NOMO-1 treated with DMSO at 0.1 percent for 48 hours (cell line): ENCODE measurements at regions not wholly inside any gene's neighbourhood (a gene's known extent, or its start where the extent isn't known, plus 50 kb on each side); places are given as distances from the start of the nearest gene placed in this dataset.

ENCODE experiments used
- DNase-seq: peaks from one replicate; lab custom pipeline; 2025; ENCODE audit not compliant: unreplicated experiment; lab: John Stamatoyannopoulos, UW

GRCh38 chr16:54632322-54633220 lies 298.1 kb upstream of the IRX5 start:
- DNase-seq = no peak

- DNase-seq = no peak
Measured at GRCh38 chr16:54631782-54632181, 298.9 kb upstream of the IRX5 start.

DNA sequence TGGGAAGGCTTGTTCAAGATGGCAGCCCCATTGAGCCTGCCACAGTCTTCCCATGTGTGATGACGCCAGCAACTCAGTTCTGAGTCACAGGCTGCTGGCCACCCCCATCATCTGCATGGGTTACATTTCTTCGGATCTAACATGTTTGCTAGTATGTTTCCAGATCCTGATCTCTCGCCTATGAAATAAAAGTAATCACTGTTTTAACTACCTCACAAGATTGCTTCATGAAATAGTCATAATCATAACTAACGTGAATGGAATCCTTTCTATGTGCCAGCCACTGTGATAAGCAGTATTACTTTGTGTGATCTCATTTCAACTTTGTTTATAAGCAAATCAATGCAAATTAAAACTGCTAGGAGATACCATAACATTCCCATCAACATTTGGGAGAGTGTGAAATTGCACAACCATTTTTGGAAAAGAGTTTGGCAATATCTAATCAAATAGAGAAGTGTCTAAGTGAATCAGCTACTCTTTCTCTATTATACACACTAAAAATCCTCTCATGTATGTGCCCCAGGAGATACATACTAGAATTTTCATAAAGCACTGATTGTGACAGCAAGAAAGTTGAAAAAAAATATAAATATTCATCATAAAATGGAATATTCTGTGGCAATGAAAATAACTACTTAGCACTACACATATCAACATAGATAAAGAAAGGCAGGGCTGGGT lies 300.2 kb upstream of the IRX5 start:
- no peak for DNase-seq

DNA sequence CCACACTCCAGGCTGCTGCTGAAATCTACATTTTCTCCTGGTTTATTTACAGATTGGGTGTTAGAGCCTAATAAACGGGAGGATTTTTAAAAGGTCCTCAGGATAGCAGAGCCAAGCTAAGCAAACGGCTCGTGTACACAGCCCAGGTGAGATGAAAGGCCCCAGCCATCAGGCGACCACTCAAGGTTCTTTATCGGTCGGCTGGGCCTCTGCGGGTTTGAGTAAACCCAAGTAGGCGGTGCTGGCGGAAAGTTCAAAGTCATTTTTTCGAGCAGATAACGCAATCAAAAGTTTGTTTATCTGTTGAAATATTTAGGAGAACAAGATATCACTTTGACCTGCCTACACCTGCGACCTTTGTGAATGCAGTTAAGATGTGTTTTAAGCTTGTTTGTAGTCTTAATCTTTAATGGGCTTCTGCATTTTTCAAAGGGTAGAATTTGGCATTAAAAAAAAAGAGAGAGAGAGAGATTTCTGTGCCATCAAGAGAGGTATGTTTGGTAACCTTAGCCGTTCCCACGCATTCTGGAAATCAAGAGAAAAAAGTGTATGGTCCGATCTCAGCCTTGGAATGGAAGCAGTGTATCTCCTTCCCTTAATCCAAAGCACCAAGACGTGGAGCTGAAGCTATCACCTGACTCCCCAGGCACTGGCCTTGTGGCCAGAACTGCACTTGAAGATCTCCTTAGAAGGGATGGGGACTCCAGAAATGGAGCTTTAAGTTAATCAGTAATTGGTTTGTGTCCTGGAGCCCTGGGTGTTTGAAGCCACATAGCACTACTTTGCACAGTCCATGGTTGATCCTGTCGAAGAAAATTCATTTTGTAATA lies 301.7 kb upstream of the IRX5 start:
- DNase-seq = no peak

GRCh38 chr16:54627616-54628015 lies 303.0 kb upstream of the IRX5 start:
- no peak for DNase-seq

- no peak for DNase-seq
Measured at GRCh38 chr16:54623636-54624035, 307.0 kb upstream of the IRX5 start.

DNA sequence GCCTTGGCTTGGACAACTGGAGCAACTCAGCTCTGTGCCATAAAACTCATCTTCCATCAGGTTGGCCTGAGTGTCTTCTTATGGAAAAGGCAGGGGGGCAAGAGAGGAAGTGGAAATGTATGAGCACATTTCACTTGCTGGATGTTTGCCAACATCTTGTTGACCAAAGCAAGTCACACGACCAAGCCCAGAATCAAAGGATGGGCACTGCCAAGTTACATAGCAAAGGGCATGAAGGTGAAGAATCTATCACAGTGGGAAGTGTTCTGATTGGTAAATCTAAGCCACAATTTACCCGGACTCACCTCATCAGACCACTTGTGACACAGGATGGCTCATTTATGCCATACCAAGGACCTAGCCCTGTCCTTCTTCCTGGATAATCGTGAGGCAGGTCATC lies 310.5 kb upstream of the IRX5 start:
- DNase-seq = no peak

GRCh38 chr16:54616610-54617009 lies 314.1 kb upstream of the IRX5 start:
- no peak for DNase-seq

GRCh38 chr16:54605536-54606066 lies 319.0 kb upstream of the IRX3 start:
- no peak for DNase-seq

DNA sequence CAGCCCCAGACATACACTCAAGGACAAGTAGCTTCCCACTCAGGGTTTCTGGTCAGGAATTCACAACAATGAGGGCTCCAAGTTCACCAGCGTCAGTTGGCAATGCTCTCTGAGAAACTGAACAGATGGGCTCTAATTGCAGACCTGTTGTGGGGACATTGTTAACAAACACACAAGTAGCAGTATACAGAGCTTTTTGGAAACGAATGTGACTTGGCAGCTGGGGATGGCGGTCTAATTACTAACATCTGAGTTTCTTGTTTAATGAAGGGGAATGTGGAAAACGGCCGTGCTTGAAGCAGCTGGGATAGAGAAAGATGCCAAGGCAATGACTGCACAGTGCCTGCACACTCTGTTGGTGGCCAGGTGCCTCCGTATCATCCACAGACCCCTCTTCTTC lies 316.1 kb upstream of the IRX3 start:
- DNase-seq = no peak

GRCh38 chr16:54597222-54597621 lies 310.6 kb upstream of the IRX3 start:
- no peak for DNase-seq

GRCh38 chr16:54595621-54596020 lies 309.0 kb upstream of the IRX3 start:
- DNase-seq = no peak

GRCh38 chr16:54594601-54595391 lies 308.2 kb upstream of the IRX3 start:
- no peak for DNase-seq

DNA sequence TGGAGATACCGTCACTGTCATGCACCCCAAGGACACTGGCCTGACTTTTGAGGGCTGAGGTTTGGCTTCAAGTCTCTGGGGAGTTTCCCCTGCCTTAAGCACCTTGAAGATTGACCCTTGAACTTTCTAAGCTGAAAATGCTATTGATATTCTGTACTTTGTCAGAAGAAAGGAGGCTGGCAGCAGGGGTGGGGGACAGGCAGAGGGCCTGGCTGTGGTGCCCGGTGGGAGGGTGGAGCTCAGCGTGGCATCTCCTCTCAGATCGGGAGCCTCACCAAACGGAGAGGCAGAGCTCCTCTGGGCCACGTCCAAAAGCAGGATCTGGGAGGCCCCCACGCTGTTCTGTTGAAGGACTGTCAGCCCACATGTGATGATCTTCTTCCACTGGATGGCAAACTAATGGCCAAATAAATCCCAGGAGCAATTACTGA lies 305.2 kb upstream of the IRX3 start:
- no peak for DNase-seq

- DNase-seq = no peak
Measured at GRCh38 chr16:54590836-54591235, 304.2 kb upstream of the IRX3 start.

DNA sequence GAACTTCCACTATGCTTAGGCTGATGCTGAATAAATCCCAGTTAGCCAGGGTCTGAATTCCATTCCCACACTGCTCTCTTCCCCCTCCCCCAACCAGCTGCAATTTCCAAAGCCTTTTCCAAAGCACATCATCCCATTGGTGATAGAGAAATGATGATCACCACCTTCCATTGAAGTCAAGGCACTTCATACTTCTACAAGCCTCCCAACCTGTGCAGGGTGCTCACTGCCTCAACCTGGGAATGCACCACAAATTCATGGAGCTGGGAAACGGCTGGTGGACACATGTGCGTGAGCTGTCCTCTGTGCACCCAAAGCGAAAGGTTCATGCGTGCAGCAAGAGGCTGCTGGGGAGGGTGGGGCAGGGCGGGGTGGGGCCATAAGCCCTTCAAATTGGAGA lies 302.7 kb upstream of the IRX3 start:
- DNase-seq = no peak

DNA sequence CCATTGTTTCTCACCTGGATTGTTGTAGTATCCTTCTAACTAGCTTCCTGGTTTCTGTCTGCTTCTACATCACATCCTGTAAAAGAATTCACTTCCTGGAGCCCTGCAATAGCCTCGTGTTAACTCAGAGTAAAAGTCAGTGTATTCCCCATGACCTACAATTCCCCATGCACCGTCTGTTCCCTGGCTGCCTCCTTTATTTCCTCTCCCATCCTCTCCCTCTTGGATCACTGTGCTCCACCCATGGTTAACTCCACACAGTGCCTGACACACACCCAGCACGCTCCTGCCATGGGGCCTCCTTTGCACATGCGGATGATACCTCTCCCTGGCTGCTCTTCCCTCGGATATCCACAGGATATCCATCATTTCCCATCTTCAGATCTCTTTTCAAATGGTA lies 301.4 kb upstream of the IRX3 start:
- no peak for DNase-seq

DNA sequence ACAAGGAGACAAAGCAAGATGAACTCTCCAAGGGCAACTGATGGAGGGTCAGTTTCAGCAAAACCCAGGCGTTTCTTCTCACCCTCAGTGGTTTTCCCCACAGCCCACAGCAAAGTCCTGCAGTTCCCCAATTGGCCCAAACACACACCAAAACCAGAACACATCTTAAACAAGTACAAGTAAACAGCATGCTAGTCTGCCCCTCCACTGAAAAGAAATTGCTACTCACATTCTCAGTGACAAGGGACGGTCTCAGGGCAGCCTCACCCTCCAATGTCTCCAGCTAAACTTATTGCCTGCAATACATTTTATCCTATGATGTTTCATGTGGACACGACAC lies 300.6 kb upstream of the IRX3 start:
- no peak for DNase-seq

- DNase-seq = no peak
Measured at GRCh38 chr16:54586474-54587175, 300.0 kb upstream of the IRX3 start.

- DNase-seq = no peak
Measured at GRCh38 chr16:54585998-54586340, 299.4 kb upstream of the IRX3 start.
